ENCODE measurements at regions not wholly inside any gene's neighbourhood (a gene's known extent, or its start where the extent isn't known, plus 50 kb on each side); places are given as distances from the start of the nearest gene placed in this dataset.

DNA sequence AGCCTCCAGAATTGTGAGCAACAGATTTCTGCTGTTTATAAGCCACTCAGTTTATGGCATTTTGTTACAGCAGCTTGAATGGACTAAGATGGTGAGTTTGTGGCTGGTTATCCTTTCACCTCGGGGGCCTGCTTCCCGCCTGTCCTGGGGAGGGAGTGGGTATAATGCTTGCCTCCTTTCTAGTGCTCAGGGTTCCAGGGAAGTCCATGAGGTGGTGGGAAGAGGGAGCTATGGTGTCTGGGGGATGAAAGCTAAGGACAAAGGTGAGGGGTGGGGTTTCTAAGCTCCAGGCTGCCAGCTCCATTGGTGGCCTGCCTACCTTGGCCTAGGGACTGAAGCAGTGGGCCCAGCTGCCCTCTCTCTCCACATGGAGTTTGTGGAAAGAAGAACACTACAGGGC lies 50.2 kb upstream of the SDK2 start:
- no peak for DNase-seq

DNA sequence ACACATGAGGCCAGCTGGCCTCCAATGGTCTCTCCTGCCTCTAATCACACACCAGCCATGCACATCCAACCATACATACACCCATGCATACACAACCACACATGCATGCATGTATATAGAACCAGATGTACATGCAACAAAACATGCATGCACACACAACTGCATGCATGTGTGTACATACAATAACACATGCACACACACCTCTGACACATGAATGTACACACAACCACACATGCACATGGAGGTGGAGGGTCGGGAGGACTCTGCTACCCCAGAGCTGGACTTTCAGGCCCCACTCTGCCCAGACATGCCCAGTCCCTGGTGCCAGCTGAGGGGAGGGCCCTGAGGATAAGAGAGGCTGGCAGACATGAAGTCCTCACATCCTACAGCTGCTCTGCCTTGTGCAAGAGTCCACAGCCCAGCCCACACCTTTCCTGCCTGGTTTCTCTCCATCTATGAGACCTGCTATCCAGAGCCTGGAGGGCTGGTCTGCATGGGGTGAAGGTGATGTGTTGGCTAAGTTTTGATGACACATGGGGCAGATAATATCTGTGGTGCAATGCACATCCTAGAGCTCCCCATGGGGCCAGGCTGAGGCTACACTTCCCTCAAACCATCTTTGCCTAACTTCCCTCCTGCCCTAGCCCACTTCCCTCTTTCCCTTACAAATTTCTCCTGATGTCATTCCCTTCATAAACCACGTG lies 50.9 kb upstream of the SDK2 start:
- no peak for DNase-seq

GRCh38 chr17:73696251-73696650 lies 52.0 kb upstream of the SDK2 start:
- no peak for DNase-seq

DNA sequence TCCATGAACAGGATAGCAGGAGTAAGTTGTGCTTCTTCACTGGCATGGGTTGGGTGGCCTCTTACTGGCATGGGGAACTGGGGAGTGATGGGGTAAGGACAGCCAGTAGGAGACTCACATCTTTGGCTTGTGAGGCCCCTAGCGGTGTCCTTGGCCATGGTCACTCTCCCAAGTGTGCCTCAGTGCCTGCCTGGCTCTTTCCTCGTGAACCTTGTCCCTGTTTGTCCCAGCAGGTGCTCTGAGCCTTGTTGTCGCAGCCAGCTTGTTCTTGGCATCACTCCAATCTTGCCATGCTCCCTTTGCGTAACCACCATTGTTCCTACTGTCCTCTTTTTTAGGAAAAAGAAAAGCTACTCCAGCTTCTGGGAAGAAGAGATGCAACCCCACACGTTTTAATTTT lies 53.6 kb upstream of the SDK2 start:
- no peak for DNase-seq

GRCh38 chr17:73698966-73699365 lies 54.7 kb upstream of the SDK2 start:
- DNase-seq, result no peak

DNA sequence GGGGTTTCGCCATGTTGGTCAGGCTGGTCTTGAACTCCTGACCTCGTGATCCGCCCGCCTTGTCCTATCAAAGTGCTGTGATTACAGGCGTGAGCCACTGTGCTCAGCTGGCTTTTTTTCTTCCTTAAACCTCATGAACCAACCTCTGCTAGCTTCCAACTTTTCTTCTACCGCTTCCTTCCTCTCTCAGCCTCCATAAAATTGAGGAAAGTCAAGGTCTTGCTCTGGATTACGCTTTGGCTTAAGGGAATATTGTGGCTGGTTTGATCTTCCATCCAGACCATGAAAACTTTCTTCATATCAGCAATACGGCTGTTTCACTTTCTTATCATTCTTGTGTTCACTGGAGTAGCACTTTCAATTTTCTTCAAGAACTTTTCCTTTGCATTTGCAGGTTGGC lies 57.5 kb upstream of the SDK2 start:
- DNase-seq, result no peak

DNA sequence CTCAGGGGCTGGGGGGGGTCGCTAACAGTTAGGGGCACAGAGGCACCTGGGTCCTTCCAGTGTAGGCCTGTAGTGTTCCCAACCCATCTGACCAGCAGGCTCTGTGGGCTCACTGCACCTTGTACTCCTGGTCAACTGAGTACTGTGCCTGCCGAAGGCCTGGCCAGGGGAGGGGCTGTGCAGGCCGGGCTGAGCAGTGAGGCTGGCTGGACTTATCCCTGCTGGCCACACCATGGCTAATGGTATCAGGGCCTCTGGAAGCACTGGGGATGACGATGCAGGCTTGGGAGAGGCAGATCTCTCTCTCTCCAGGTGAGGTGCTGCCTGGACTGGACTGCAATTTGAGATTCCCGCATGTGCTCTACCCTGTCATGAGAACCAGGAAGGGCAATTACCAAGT lies 58.9 kb upstream of the SDK2 start:
- DNase-seq, result no peak

- DNase-seq, result no peak
Measured at GRCh38 chr17:73703917-73704316, 59.7 kb upstream of the SDK2 start.

- peak; percentile 34 for DNase-seq
Measured at GRCh38 chr17:73705594-73705993, 61.3 kb upstream of the SDK2 start.

DNA sequence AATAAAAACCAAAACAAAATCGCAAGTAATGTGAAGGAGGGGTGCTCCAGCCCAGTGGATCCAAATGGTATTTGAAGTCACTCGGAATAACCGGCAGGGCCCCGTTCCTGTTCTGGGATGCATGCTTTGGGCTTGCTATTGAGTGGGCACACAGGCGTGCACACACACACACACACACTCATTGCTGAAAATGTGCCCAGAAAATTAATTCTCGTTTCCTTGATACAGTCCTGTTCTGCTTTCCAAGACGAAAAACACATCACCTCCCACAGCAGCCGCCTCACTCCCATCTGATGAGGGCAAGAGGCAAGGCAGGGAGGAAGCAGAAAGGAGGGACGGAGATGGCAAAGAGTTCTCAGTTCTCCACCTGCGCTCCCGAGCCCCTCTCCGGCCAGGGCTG lies 62.2 kb upstream of the SDK2 start:
- DNase-seq, result no peak

GRCh38 chr17:73706858-73707257 lies 62.6 kb upstream of the SDK2 start:
- no peak for DNase-seq

DNA sequence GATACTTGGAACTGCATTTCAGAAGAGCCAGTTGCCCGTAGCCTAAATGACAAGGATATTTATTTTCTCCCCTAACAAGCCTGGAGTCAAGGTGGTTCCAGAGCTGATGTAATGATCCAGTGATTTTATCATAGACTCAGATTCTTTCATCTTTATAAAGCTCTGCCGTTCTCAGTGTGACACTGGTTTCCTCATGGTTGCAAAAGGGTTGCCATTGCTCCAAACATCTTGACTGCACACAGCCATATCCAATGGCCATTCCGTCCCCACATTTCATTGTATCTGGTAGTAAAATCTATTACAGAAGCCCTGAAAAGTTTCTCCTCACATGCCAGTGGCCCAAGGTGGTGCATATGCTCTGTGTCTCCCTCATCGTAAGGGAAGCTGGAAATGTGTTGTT lies 63.1 kb upstream of the SDK2 start:
- DNase-seq, result no peak

DNA sequence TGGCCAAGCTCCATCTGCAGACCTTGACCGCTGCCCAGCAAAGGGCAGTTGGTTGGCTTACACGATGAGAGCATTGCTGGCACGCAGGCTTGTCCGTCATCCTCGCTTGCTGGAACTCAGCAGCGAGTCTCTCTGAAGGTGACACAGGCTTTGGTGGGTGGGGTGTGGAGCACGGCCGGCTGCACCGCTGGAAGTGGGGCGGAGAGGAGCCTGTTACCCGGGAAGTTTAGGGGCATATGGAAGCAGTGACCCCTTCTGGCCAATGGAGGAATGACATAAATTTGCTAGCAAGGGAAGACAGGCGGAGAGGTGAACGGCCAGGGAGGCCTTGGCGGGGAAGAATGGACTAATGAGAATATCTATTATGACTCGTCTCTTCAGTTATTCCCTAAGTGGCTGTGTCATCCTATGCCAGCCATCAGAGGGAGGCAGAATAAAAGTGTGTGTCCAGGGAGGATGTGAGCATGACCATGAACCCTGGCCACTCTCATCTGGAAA lies 65.9 kb upstream of the SDK2 start:
- DNase-seq, result peak; percentile 87

- no peak for DNase-seq
Measured at GRCh38 chr17:73711184-73711583, 66.9 kb upstream of the SDK2 start.

DNA sequence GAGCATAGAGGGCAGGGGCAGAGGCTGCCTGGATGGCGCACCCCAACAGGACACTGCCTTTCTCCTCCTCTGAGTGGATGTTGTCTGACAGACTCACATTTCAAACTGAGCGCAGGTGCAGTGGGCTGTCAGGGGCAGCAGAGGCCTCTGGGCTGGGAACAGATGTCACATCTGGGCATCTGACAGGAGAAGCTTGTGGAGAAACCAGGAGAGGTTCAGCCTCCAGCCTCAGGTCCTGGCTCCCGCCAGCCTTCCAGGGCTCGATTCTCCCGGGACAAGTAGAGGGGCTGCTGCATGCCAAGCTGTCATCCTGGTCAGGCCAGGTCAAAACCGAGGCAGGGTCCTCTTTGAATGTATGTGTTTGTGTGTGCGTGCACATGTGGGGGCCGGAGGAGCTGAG lies 67.7 kb upstream of the SDK2 start:
- no peak for DNase-seq

DNA sequence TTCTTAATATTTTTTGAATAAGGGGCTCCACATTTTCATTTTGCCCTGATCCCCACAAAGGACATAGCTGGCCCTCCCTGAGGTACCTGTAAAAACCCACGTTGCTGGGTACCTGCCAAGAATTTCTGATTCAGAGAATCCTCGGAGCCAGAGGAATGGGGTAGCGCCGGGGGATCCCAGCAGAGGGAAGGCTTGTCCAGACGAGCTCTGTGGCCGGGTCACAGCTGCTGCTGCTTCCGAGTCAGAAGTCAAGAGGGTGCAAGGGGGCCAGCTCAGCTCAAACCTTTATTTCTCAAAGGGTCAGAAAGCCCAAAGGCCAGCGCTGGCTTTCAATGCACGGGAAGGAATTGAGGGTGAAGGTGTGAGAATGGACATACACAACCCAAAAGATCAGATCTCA lies 68.9 kb upstream of the SDK2 start:
- DNase-seq, result no peak

- DNase-seq, result no peak
Measured at GRCh38 chr17:73715769-73716168, 71.5 kb upstream of the SDK2 start.

- DNase-seq, result no peak
Measured at GRCh38 chr17:73717690-73718089, 73.4 kb upstream of the SDK2 start.

DNA sequence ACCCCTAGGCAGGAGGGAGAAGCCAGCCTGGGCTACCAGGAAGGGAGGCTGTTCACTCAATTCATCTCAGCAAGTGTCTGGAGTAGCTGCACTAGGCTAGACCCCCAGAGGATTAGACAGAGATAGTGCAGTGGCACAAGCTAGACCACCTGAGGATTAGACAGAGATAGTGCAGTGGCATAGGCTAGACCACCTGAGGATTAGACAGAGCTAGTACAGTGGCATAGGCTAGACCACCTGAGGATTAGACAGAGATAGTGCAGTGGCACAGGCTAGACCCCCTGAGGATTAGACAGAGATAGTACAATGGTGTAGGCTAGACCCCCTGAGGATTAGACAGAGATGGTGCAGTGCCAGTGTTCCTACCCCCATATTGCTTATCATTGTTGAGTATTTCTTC lies 74.1 kb upstream of the SDK2 start:
- DNase-seq, result no peak

DNA sequence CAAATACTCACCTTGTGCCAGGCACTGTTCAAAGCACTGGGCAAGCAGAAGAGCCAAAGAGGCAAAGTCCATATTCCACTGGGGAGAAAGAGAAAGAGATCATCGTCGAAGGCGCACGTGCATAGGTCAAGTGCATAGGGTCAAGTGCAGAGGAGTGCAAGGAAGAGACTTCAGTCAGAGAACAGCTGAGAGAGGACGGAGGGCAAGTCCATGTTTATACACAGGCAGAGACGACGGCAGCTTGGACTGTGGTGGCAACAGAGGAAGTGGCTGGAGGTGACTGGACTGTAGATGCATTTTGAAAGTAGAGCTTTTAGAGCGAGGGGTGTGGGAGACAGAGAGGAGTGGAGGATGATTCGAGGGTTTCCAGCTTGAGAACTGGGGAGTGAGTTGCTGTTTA lies 74.7 kb upstream of the SDK2 start:
- peak; percentile 17 for DNase-seq

GRCh38 chr17:73719588-73720071 lies 75.4 kb upstream of the SDK2 start:
- DNase-seq, result peak; percentile 96

- DNase-seq, result no peak
Measured at GRCh38 chr17:73720187-73720834, 76.1 kb upstream of the SDK2 start.

DNA sequence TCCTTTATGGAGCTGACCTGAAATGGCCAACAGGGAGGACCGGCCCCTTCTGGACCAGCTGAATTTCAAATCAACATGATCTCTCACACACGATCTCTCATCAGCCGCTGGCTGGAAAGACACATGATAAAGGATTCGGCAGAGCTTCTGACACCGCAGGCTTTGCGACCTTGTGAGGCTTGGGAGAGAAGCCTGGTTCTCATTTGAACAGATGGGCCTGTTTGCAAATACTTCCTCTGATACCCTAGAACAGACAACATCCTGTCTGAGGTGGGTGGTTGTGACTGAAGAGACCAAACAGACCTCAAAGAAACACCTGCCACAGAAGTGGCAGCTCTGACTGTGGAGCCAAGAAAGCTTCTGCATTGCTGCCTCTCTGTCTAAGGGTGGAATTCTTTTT lies 77.9 kb upstream of the SDK2 start:
- no peak for DNase-seq

DNA sequence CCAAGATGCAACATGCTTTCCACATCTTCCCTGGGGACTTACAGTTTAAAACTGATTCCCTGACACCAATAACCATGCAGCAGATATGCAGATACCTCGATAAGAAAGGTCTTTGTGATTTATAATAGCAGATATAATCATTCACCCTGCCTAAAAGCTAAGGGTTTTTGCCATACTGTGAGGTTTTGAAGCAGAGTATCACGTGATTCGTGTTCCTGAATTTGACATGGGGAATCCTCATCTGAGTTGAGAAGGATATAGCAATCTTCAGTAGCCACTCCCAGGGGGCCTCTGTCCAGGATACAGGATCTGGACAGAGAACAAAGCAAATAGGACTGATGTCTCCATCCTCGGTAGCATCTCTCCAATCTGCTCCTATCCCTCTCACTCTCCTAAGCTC lies 79.1 kb upstream of the SDK2 start:
- no peak for DNase-seq

Data from tongue (tissue), 1 donor.